A549 (cell line): ENCODE measurements at regions not wholly inside any gene's neighbourhood (a gene's known extent, or its start where the extent isn't known, plus 50 kb on each side); places are given as distances from the start of the nearest gene placed in this dataset.
"Not testable (repeated sequence)": the region's sequence is repeated elsewhere in the genome, so short reads cannot be mapped to it uniquely, and the experiment has no call there.

Experiments used
- ATAC-seq, 2 experiments: fragments of 200-7000 bp in 1 of 2; fragments of >200 bp in 1 of 2; cut with Nextera tagmentation in 1 of 2; cut with Tn5 transposase in 1 of 2; 3 replicates each; pipeline versions ENCODE4 v1.8.0 to v1.9.1; 2018 to 2020; ENCODE audit warnings: mild to moderate bottlenecking in 1 of 2, moderate library complexity in 1 of 2
- CTCF ChIA-PET: fragments of 300-600 bp; sonication (Branson Sonifier 250); formaldehyde crosslinking; extraction: SDS; loops from one replicate; lab custom pipeline; 2021; ENCODE audit warnings: antibody characterized with exemption, inconsistent platforms; lab: Yijun Ruan, JAX
- POLR2A ChIA-PET: fragments of 350-600 bp; formaldehyde crosslinking; extraction: SDS; loops from one replicate; lab custom pipeline; 2021; ENCODE audit warnings: antibody characterized with exemption, inconsistent platforms; lab: Yijun Ruan, JAX
- DNase-seq, 2 experiments: peaks; one replicate each; pipeline versions ENCODE4 v3.0.0 to v3.0.0-alpha.2; 2011 to 2016; ENCODE audit warnings: low read depth in 1 of 2, low spot score in 1 of 2
- FAIRE-seq: peaks from 2 replicates; lab custom pipeline; 2011; peaks lifted over from hg19 to GRCh38; lab: Jason Lieb, UNC
- H3K27ac ChIP-seq, 2 experiments: fragments of >200 bp; sonication (Bioruptor Twin); formaldehyde crosslinking; 3 replicates each; pipeline ENCODE4 v1.5.1; 2016 to 2017
- H3K4me1 ChIP-seq: fragments of >200 bp; sonication (Bioruptor Twin); formaldehyde crosslinking; 3 replicates; pipeline ENCODE4 v1.6.1; 2016
- H3K4me2 ChIP-seq: fragments of >200 bp; sonication (Bioruptor Twin); formaldehyde crosslinking; 3 replicates; pipeline ENCODE4 v1.6.1; 2016
- H3K4me3 ChIP-seq: fragments of >200 bp; sonication (Bioruptor Twin); formaldehyde crosslinking; 3 replicates; pipeline ENCODE4 v1.5.1; 2016
- H3K9me3 ChIP-seq: fragments of >200 bp; sonication (Bioruptor Twin); formaldehyde crosslinking; 3 replicates; pipeline ENCODE4 v1.6.1; 2016
- FOXS1 ChIP-seq: fragments of 250-450 bp; sonication (Bioruptor Pico); IDR thresholded peaks from 2 replicates; pipeline ENCODE4 v1.5.0; 2020; ENCODE audit warnings: mild to moderate bottlenecking, moderate library complexity
- GATA3 ChIP-seq: IDR thresholded peaks from 2 replicates; pipeline ENCODE4 v1.6.1; 2012; ENCODE audit warnings: borderline replicate concordance
- HDAC2 ChIP-seq: fragments of 200-600 bp; sonication (generic); IDR thresholded peaks from 2 replicates; pipeline ENCODE4 v1.6.1; 2016
- RAD21 ChIP-seq, 2 experiments: fragments of >200 bp in 1 of 2; sonication (Bioruptor Twin) in 1 of 2; formaldehyde crosslinking in 1 of 2; IDR thresholded peaks in 1 of 2; conservative IDR thresholded peaks in 1 of 2; 2 replicates in 1 of 2; 3 replicates in 1 of 2; pipeline ENCODE4 v1.6.1; 2012 to 2018; ENCODE audit warnings: inconsistent platforms in 1 of 2
- ZNF302 ChIP-seq: fragments of 250-450 bp; sonication (Bioruptor Pico); IDR thresholded peaks from 2 replicates; pipeline ENCODE4 v1.9.0; 2021; ENCODE audit warnings: inconsistent platforms, mild to moderate bottlenecking, moderate library complexity
- WGBS: methylation state at CpG from one replicate; pipeline ENCODE4 v1.1.6; 2017; ENCODE audit errors: missing lambda C conversion rate; 5-methylcytosine and 5-hydroxymethylcytosine counted together
- TF ChIP-seq, protein P1 (sequence below): fragments of 250-450 bp; sonication (Bioruptor Pico); IDR thresholded peaks from 2 replicates; pipeline ENCODE4 v1.5.0; 2021; ENCODE audit warnings: mild to moderate bottlenecking, moderate library complexity, borderline replicate concordance
- TF ChIP-seq, protein P2 (sequence below): fragments of 450-650 bp; IDR thresholded peaks from 2 replicates; pipeline ENCODE4 v1.6.1; 2014; ENCODE audit warnings: antibody characterized with exemption
- TF ChIP-seq, protein P3 (sequence below): fragments of 150-350 bp; IDR thresholded peaks from 2 replicates; pipeline ENCODE4 v1.6.1; 2014; ENCODE audit warnings: low read depth, mild to moderate bottlenecking, low read length
- TF ChIP-seq, protein P4 (sequence below): fragments of 250-450 bp; sonication (Bioruptor Pico); IDR thresholded peaks from 2 replicates; pipeline ENCODE4 v1.5.0; 2020; ENCODE audit warnings: low read depth, mild to moderate bottlenecking, moderate library complexity

DNA sequence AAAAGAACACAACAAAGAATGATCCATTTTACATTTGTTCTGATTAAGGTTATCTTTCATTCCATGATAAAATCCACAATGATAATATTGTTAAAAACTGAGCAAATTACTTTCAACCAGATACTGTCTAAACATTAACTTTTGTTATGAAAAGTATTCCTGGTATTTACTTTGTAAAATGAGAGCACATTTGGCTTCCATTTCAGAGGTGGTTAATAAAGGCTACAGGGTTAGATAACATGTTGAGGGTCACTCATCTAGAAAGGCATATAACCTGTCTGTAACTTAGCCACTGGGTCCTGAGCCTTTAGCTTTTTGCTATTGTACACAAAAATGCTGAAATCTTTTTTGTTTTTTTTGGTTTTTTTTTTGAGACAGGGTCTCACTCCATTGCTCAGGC is 99.3 kb downstream of the ANXA2R start (continued):
- TF ChIP-seq, protein P1, sequence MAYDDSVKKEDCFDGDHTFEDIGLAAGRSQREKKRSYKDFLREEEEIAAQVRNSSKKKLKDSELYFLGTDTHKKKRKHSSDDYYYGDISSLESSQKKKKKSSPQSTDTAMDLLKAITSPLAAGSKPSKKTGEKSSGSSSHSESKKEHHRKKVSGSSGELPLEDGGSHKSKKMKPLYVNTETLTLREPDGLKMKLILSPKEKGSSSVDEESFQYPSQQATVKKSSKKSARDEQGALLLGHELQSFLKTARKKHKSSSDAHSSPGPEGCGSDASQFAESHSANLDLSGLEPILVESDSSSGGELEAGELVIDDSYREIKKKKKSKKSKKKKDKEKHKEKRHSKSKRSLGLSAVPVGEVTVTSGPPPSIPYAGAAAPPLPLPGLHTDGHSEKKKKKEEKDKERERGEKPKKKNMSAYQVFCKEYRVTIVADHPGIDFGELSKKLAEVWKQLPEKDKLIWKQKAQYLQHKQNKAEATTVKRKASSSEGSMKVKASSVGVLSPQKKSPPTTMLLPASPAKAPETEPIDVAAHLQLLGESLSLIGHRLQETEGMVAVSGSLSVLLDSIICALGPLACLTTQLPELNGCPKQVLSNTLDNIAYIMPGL (CRISPR knock-in tag) = no peak
- TF ChIP-seq, protein P2, sequence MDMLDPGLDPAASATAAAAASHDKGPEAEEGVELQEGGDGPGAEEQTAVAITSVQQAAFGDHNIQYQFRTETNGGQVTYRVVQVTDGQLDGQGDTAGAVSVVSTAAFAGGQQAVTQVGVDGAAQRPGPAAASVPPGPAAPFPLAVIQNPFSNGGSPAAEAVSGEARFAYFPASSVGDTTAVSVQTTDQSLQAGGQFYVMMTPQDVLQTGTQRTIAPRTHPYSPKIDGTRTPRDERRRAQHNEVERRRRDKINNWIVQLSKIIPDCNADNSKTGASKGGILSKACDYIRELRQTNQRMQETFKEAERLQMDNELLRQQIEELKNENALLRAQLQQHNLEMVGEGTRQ = no peak

DNA sequence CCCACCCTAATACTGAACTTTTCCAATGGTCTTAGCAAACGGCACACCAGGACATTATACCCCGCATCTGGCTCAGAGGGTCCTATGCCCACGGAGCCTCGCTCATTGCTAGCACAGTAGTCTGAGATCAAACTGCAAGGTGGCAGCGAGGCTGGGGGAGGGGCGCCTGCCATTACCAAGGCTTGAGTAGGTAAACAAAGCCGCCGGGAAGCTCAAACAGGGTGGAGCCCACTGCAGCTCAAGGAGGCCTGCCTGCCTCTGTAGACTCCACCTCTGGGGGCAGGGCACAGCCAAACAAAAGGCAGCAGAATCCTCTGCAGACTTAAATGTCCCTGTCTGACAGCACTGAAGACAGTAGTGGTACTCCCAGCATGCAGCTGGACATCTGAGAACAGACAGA is 108.1 kb downstream of the ANXA2R start:
- DNase-seq, FAIRE-seq, ATAC-seq, H3K9me3 ChIP-seq, CTCF ChIA-PET, H3K4me3 ChIP-seq, POLR2A ChIA-PET, H3K4me1 ChIP-seq, H3K27ac ChIP-seq: not testable (repeated sequence)
- H3K4me2 ChIP-seq = 0 out of 3 replicates have a peak overlapping the region, but pooled peaks have one; percentile 8
- WGBS = 54% methylated on average over 8 of the region's 8 CpGs

DNA sequence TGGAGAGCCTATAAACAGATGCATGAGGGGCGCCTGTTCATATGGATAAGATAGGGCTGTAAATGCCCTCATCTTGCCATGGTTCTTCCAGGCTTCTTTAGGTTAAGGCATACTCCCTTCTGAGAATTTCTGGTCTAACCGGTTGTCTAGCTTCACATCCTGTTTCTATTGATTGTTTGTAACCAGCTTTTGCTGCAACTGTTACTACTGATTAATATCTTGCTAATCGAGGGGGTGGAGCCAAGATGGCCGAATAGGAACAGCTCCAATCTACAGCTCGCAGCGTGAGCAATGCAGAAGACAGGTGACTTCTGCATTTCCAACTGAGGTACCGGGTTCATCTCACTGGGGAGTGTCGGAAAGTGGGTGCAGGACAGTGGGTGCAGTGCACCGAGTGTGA is 108.7 kb downstream of the ANXA2R start:
- ATAC-seq, FAIRE-seq, POLR2A ChIA-PET, H3K27ac ChIP-seq, DNase-seq, H3K9me3 ChIP-seq, CTCF ChIA-PET, H3K4me2 ChIP-seq, H3K4me3 ChIP-seq, H3K4me1 ChIP-seq: not testable (repeated sequence)
- WGBS = 76% methylated on average over 9 of the region's 9 CpGs

DNA sequence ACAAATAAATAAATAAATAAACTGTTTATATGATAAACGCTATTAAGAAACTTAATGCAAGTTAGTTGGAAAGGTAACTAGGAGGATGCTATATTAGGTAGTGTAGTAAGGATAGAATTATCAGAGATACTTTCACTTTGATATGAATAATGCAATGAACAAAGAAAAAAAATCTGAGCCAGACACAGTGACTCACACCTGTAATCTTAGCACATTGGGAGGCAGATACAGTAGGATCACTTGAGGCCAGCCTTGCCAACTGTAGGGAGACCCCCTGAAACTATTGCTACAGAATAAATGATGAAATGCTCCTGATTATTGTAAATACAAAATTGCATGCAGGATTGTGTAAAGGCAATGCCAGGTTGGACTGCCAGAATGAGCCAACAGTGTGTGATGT is 109.2 kb downstream of the ANXA2R start:
- Histone ChIP-seq H3K4me3 (no peak overlapping the region), H3K4me1 (no peaks in the 10 kb centered on the region), H3K27ac (no peak overlapping the region), H3K4me2 (no peak overlapping the region), H3K9me3 (peaks cover 7% of the 10 kb centered on the region; the same call in 1 of the 3 replicates)
- DNase-seq (no peak), FAIRE-seq (no peak), ATAC-seq (no peak)
- 88% methylated on average over 1 of the region's 1 CpG for WGBS
- ChIA-PET POLR2A (no interaction called here), CTCF (no interaction called here)
- TF ChIP-seq, protein P3, sequence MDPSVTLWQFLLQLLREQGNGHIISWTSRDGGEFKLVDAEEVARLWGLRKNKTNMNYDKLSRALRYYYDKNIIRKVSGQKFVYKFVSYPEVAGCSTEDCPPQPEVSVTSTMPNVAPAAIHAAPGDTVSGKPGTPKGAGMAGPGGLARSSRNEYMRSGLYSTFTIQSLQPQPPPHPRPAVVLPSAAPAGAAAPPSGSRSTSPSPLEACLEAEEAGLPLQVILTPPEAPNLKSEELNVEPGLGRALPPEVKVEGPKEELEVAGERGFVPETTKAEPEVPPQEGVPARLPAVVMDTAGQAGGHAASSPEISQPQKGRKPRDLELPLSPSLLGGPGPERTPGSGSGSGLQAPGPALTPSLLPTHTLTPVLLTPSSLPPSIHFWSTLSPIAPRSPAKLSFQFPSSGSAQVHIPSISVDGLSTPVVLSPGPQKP = no peak

DNA sequence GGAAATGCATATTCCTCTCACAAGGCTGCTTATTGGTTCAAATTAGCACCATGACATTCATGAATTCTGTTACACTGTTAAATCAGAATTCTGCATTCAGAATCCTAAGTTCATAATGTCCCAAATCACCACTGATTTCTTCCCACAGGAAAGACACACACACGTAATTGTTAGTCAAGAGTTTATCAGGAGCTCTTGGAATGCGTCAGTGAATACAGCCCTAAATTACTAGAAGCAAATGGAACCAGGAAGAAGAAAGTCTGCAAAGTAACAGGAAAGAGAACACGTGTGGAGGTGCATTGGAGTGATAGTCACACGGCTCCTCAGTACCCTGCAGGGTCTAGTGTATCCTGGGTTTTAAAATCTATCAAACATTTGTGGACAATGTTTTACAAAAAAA is 110.2 kb downstream of the ANXA2R start:
- Histone ChIP-seq H3K27ac (no peak overlapping the region), H3K4me2 (no peak overlapping the region), H3K9me3 (peaks cover 7% of the 10 kb centered on the region; the same call in 1 of the 3 replicates), H3K4me3 (no peak overlapping the region), H3K4me1 (no peaks in the 10 kb centered on the region)
- ChIA-PET POLR2A (no interaction called here), CTCF (interaction anchor here (1.3 kb wide), 1 partner anchor 17 kb away, joined by 4 read pairs; no protein-coding TSS in a partner anchor)
- DNase-seq = no peak
- WGBS = 64% methylated on average over 4 of the region's 4 CpGs
- no peak for ATAC-seq
- no peak for TF ChIP-seq GATA3
- TF ChIP-seq FOXS1 (CRISPR knock-in tag) = no peak
- no peak for TF ChIP-seq RAD21 (conservative IDR thresholded peaks at IDR 0.05 in 1 of 2, IDR thresholded peaks at IDR 0.05 in 1 of 2)
- no peak for TF ChIP-seq ZNF302 (CRISPR knock-in tag)
- no peak for TF ChIP-seq HDAC2
- TF ChIP-seq, protein P4, sequence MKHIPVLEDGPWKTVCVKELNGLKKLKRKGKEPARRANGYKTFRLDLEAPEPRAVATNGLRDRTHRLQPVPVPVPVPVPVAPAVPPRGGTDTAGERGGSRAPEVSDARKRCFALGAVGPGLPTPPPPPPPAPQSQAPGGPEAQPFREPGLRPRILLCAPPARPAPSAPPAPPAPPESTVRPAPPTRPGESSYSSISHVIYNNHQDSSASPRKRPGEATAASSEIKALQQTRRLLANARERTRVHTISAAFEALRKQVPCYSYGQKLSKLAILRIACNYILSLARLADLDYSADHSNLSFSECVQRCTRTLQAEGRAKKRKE (CRISPR knock-in tag) = no peak
- no peak for FAIRE-seq
